ENCODE measurements at regions not wholly inside any gene's neighbourhood (a gene's known extent, or its start where the extent isn't known, plus 50 kb on each side); places are given as distances from the start of the nearest gene placed in this dataset.

GRCh38 chr7:81218480-81219106 lies 299.7 kb upstream of the SEMA3C start:
- TF ChIP-seq, protein P1, sequence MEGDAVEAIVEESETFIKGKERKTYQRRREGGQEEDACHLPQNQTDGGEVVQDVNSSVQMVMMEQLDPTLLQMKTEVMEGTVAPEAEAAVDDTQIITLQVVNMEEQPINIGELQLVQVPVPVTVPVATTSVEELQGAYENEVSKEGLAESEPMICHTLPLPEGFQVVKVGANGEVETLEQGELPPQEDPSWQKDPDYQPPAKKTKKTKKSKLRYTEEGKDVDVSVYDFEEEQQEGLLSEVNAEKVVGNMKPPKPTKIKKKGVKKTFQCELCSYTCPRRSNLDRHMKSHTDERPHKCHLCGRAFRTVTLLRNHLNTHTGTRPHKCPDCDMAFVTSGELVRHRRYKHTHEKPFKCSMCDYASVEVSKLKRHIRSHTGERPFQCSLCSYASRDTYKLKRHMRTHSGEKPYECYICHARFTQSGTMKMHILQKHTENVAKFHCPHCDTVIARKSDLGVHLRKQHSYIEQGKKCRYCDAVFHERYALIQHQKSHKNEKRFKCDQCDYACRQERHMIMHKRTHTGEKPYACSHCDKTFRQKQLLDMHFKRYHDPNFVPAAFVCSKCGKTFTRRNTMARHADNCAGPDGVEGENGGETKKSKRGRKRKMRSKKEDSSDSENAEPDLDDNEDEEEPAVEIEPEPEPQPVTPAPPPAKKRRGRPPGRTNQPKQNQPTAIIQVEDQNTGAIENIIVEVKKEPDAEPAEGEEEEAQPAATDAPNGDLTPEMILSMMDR (IDR thresholded peaks at IDR 0.05): no peak
- no peak for TF ChIP-seq POLR2A (IDR thresholded peaks at IDR 0.05)
